Endodermal cell (in vitro differentiated cells): ENCODE measurements at regions not wholly inside any gene's neighbourhood (a gene's known extent, or its start where the extent isn't known, plus 50 kb on each side); places are given as distances from the start of the nearest gene placed in this dataset.

Source experiments
- DNase-seq: peaks from one replicate; pipeline ENCODE4 v3.0.0-alpha.2; 2017
- H3K27ac ChIP-seq: 2 replicates; pipeline ENCODE4 v1.5.1; 2013; ENCODE audit warnings: mild to moderate bottlenecking, low read depth, low read length, moderate library complexity
- H3K27me3 ChIP-seq: 2 replicates; pipeline ENCODE4 v1.6.1; 2013; ENCODE audit warnings: mild to moderate bottlenecking, low read length, moderate library complexity; ENCODE audit not compliant: insufficient read depth, control insufficient read depth, poor library complexity, severe bottlenecking
- H3K36me3 ChIP-seq: 2 replicates; pipeline ENCODE4 v1.7.0; 2013; ENCODE audit warnings: mild to moderate bottlenecking, low read length, moderate library complexity; ENCODE audit not compliant: control insufficient read depth, insufficient read depth
- H3K4me1 ChIP-seq: one replicate; pipeline ENCODE4 v1.7.0; 2013; ENCODE audit warnings: low read length; ENCODE audit not compliant: control insufficient read depth, insufficient read depth
- H3K4me3 ChIP-seq: 2 replicates; pipeline ENCODE4 v1.5.1; 2013; ENCODE audit warnings: mild to moderate bottlenecking, low read length, moderate library complexity
- H3K9ac ChIP-seq: 2 replicates; pipeline ENCODE4 v1.6.1; 2013; ENCODE audit warnings: mild to moderate bottlenecking, low read length, moderate library complexity; ENCODE audit not compliant: poor library complexity, severe bottlenecking; ENCODE audit errors: extremely low read depth
- H3K9me3 ChIP-seq: 2 replicates; pipeline ENCODE4 v1.6.1; 2013; ENCODE audit warnings: mild to moderate bottlenecking, low read length, moderate library complexity; ENCODE audit not compliant: control insufficient read depth
- H3K27ac Mint-ChIP-seq: 2 replicates; pipeline ENCODE4 v1.8.0; 2020; ENCODE audit warnings: mixed read lengths
- H3K27me3 Mint-ChIP-seq: 2 replicates; pipeline ENCODE4 v1.8.0; 2021; ENCODE audit warnings: mild to moderate bottlenecking, mixed read lengths; ENCODE audit not compliant: insufficient read depth
- H3K36me3 Mint-ChIP-seq: 2 replicates; pipeline ENCODE4 v1.8.0; 2020; ENCODE audit warnings: low read depth, mixed read lengths
- H3K4me1 Mint-ChIP-seq: 2 replicates; pipeline ENCODE4 v1.8.0; 2020; ENCODE audit warnings: mixed read lengths
- H3K4me3 Mint-ChIP-seq: 2 replicates; pipeline ENCODE4 v1.8.0; 2020; ENCODE audit warnings: mild to moderate bottlenecking, moderate library complexity, mixed read lengths
- H3K9me3 Mint-ChIP-seq: 2 replicates; pipeline ENCODE4 v1.8.0; 2020; ENCODE audit warnings: mild to moderate bottlenecking, mixed read lengths
- CTCF ChIP-seq: fragments of 200-600 bp; sonication (generic); conservative IDR thresholded peaks from 2 replicates; pipeline ENCODE4 v1.5.0; 2021; ENCODE audit warnings: antibody characterized with exemption, mild to moderate bottlenecking
- WGBS, 2 experiments: methylation state at CpG; one replicate each; pipeline versions ENCODE4 v1.1.5 to v1.1.7; 2013; ENCODE audit warnings: missing lambda C conversion rate in 2 of 2, mixed read lengths in 1 of 2; ENCODE audit not compliant: insufficient coverage in 1 of 2, insufficient read length in 1 of 2; 5-methylcytosine and 5-hydroxymethylcytosine counted together

GRCh38 chrX:151859481-151859880, 53.2 kb upstream of the MAGEA4 start:
- Mint-ChIP-seq H3K9me3 (peaks cover 40% of the 10 kb centered on the region), H3K4me1 (no peaks in the 10 kb centered on the region), H3K36me3 (no peaks in the 10 kb centered on the region), H3K4me3 (no peak overlapping the region), H3K27me3 (no peaks in the 10 kb centered on the region), H3K27ac (no peak overlapping the region)
- H3K27me3 ChIP-seq: no peaks in the 10 kb centered on the region
- no peak overlapping the region for H3K27ac ChIP-seq
- no peak overlapping the region for H3K4me3 ChIP-seq
- H3K9me3 ChIP-seq: no peaks in the 10 kb centered on the region
- WGBS, 2 experiments: no CpG with 5 or more reads among the region's 1 CpG
- no peak overlapping the region for H3K9ac ChIP-seq
- H3K36me3 ChIP-seq: no peaks in the 10 kb centered on the region
- TF ChIP-seq CTCF: no peak
- no peak for DNase-seq
- H3K4me1 ChIP-seq: no peaks in the 10 kb centered on the region

- H3K27ac ChIP-seq: no peak overlapping the region
- WGBS, 2 experiments: 89 to 100% methylated on average over 2 to 4 of the region's 4 CpGs
- H3K4me1 Mint-ChIP-seq: no peaks in the 10 kb centered on the region
These were observed 51.9 kb upstream of the MAGEA4 start for GRCh38 chrX:151860827-151861226.

More at GRCh38 chrX:151860827-151861226, 51.9 kb upstream of the MAGEA4 start:
- Histone ChIP-seq H3K9ac (no peak overlapping the region), H3K9me3 (no peaks in the 10 kb centered on the region), H3K4me3 (no peak overlapping the region), H3K27me3 (no peaks in the 10 kb centered on the region), H3K4me1 (no peaks in the 10 kb centered on the region), H3K36me3 (no peaks in the 10 kb centered on the region)
- H3K4me3 Mint-ChIP-seq: no peak overlapping the region
- H3K36me3 Mint-ChIP-seq: no peaks in the 10 kb centered on the region
- no peak for TF ChIP-seq CTCF
- H3K27ac Mint-ChIP-seq: no peak overlapping the region
- H3K27me3 Mint-ChIP-seq: no peaks in the 10 kb centered on the region
- peaks cover 41% of the 10 kb centered on the region for H3K9me3 Mint-ChIP-seq
- DNase-seq: no peak
